GM18868 (cell line): ENCODE measurements at regions not wholly inside any gene's neighbourhood (a gene's known extent, or its start where the extent isn't known, plus 50 kb on each side); places are given as distances from the start of the nearest gene placed in this dataset.
"Not testable (repeated sequence)": the region's sequence is repeated elsewhere in the genome, so short reads cannot be mapped to it uniquely, and the experiment has no call there.

ENCODE experiments used
- ATAC-seq: cut with Tn5 transposase; IDR thresholded peaks from one replicate; pipeline ENCODE4 v1.9.1; 2021; ENCODE audit warnings: mild to moderate bottlenecking, moderate library complexity; ENCODE audit not compliant: unreplicated experiment

GRCh38 chr1:101128211-101128727 is 102.7 kb upstream of the DPH5 start:
- ATAC-seq: peak; percentile 94

GRCh38 chr1:101124405-101124804 is 98.8 kb upstream of the DPH5 start:
- ATAC-seq: no peak

- ATAC-seq: not testable (repeated sequence)
These were observed 98.3 kb upstream of the DPH5 start for GRCh38 chr1:101123904-101124303.

GRCh38 chr1:101122452-101123166 is 97.0 kb upstream of the DPH5 start:
- ATAC-seq: peak; percentile 97

- no peak for ATAC-seq
These were observed 96.4 kb upstream of the DPH5 start for GRCh38 chr1:101121975-101122374.

GRCh38 chr1:101121504-101121903 is 95.9 kb upstream of the DPH5 start:
- ATAC-seq: no peak

GRCh38 chr1:101120868-101121267 is 95.3 kb upstream of the DPH5 start:
- ATAC-seq: no peak

- no peak for ATAC-seq
These were observed 93.7 kb upstream of the DPH5 start for GRCh38 chr1:101119289-101119688.

- no peak for ATAC-seq
These were observed 90.4 kb upstream of the DPH5 start for GRCh38 chr1:101116006-101116405.

GRCh38 chr1:101115112-101115511 is 89.5 kb upstream of the DPH5 start:
- no peak for ATAC-seq

- not testable (repeated sequence) for ATAC-seq
These were observed 88.5 kb upstream of the DPH5 start for GRCh38 chr1:101114128-101114527.

- peak; percentile 98 for ATAC-seq
These were observed 86.6 kb upstream of the DPH5 start for GRCh38 chr1:101112051-101112780.

GRCh38 chr1:101111461-101111860 is 85.9 kb upstream of the DPH5 start:
- ATAC-seq: no peak

- no peak for ATAC-seq
These were observed 84.2 kb upstream of the DPH5 start for GRCh38 chr1:101109791-101110190.

- no peak for ATAC-seq
These were observed 82.5 kb upstream of the DPH5 start for GRCh38 chr1:101108111-101108500.

GRCh38 chr1:101107496-101108110 is 82.0 kb upstream of the DPH5 start:
- ATAC-seq: no peak

- no peak for ATAC-seq
These were observed 80.3 kb upstream of the DPH5 start for GRCh38 chr1:101105877-101106276.

GRCh38 chr1:101102426-101103156 is 77.0 kb upstream of the DPH5 start:
- no peak for ATAC-seq

GRCh38 chr1:101101360-101101759 is 75.8 kb upstream of the DPH5 start:
- ATAC-seq: no peak

- no peak for ATAC-seq
These were observed 75.1 kb upstream of the DPH5 start for GRCh38 chr1:101100674-101101073.

- ATAC-seq: no peak
These were observed 73.3 kb upstream of the DPH5 start for GRCh38 chr1:101098907-101099306.
